ENCODE measurements at regions not wholly inside any gene's neighbourhood (a gene's known extent, or its start where the extent isn't known, plus 50 kb on each side); places are given as distances from the start of the nearest gene placed in this dataset.

GRCh38 chr4:58665649-58666048 lies 1555.5 kb upstream of the IGFBP7 start:
- TF ChIP-seq USF1 (IDR thresholded peaks at IDR 0.05; ENCODE audit: borderline replicate concordance, extremely low read length, insufficient read depth, low read depth, low read length): no peak
- TF ChIP-seq HCFC1 (IDR thresholded peaks at IDR 0.05; ENCODE audit: low read length): no peak

Data from GM12878 (cell line).